ENCODE measurements at regions not wholly inside any gene's neighbourhood (a gene's known extent, or its start where the extent isn't known, plus 50 kb on each side); places are given as distances from the start of the nearest gene placed in this dataset.

DNA sequence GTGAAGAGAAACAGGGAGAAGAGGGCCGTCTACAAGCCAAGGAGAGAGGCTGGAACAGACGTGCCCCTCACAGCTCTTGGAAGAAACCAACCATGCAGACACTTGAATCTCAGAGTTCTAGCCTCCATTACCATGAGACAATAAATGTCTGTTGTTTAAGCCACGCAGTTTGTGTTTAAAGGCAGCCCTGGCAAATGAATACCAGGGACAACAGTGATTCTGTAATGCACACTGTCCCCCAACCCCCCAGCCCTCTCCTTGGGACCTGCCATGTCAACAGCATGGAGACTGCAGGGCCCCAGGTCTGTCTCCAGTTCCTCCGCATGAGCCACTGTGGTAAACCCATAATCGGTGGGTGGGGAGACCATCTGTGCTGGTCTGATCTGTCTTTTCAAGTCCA is 348.0 kb upstream of the KLF3 start:
- Histone ChIP-seq H3K27me3 (ENCODE audit: control insufficient read depth, insufficient read depth, low read length, poor library complexity, severe bottlenecking) (no peaks in the 10 kb centered on the region), H3K27ac (ENCODE audit: low read depth, low read length) (no peak overlapping the region), H3K4me1 (ENCODE audit: control insufficient read depth, insufficient read depth, low read length) (no peaks in the 10 kb centered on the region), H3K36me3 (ENCODE audit: control insufficient read depth, insufficient read depth, low read length) (no peaks in the 10 kb centered on the region), H3K9ac (ENCODE audit: extremely low read depth, low read length, poor library complexity, severe bottlenecking) (no peak overlapping the region), H3K9me3 (ENCODE audit: control insufficient read depth, low read length) (peaks cover 3% of the 10 kb centered on the region), H3K4me3 (ENCODE audit: low read length) (no peak overlapping the region)
- WGBS, 2 experiments (ENCODE audit: insufficient coverage in 1 of 2, insufficient read length in 1 of 2): 89 to 97% methylated on average over 5 of the region's 5 CpGs
- Mint-ChIP-seq H3K27ac (no peak overlapping the region), H3K36me3 (ENCODE audit: low read depth) (no peaks in the 10 kb centered on the region), H3K9me3 (no peaks in the 10 kb centered on the region), H3K27me3 (ENCODE audit: insufficient read depth) (no peaks in the 10 kb centered on the region), H3K4me3 (no peak overlapping the region), H3K4me1 (peaks cover 7% of the 10 kb centered on the region)
- TF ChIP-seq, protein P1, sequence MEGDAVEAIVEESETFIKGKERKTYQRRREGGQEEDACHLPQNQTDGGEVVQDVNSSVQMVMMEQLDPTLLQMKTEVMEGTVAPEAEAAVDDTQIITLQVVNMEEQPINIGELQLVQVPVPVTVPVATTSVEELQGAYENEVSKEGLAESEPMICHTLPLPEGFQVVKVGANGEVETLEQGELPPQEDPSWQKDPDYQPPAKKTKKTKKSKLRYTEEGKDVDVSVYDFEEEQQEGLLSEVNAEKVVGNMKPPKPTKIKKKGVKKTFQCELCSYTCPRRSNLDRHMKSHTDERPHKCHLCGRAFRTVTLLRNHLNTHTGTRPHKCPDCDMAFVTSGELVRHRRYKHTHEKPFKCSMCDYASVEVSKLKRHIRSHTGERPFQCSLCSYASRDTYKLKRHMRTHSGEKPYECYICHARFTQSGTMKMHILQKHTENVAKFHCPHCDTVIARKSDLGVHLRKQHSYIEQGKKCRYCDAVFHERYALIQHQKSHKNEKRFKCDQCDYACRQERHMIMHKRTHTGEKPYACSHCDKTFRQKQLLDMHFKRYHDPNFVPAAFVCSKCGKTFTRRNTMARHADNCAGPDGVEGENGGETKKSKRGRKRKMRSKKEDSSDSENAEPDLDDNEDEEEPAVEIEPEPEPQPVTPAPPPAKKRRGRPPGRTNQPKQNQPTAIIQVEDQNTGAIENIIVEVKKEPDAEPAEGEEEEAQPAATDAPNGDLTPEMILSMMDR (conservative IDR thresholded peaks at IDR 0.05): no peak
- DNase-seq: no peak

GRCh38 chr4:38317041-38317674 is 346.8 kb upstream of the KLF3 start:
- H3K27ac ChIP-seq (ENCODE audit: low read depth, low read length): no peak overlapping the region
- H3K4me1 ChIP-seq (ENCODE audit: control insufficient read depth, insufficient read depth, low read length): no peaks in the 10 kb centered on the region
- DNase-seq: no peak
- Mint-ChIP-seq H3K36me3 (ENCODE audit: low read depth) (no peaks in the 10 kb centered on the region), H3K27me3 (ENCODE audit: insufficient read depth) (no peaks in the 10 kb centered on the region), H3K27ac (no peak overlapping the region), H3K4me1 (peaks cover 7% of the 10 kb centered on the region), H3K4me3 (no peak overlapping the region), H3K9me3 (no peaks in the 10 kb centered on the region)
- TF ChIP-seq, protein P1 (conservative IDR thresholded peaks at IDR 0.05): no peak
- no peaks in the 10 kb centered on the region for H3K27me3 ChIP-seq (ENCODE audit: control insufficient read depth, insufficient read depth, low read length, poor library complexity, severe bottlenecking)
- H3K9ac ChIP-seq (ENCODE audit: extremely low read depth, low read length, poor library complexity, severe bottlenecking): no peak overlapping the region
- H3K9me3 ChIP-seq (ENCODE audit: control insufficient read depth, low read length): peaks cover 2% of the 10 kb centered on the region
- 91 to 96% methylated on average over 3 of the region's 3 CpGs for WGBS, 2 experiments (ENCODE audit: insufficient coverage in 1 of 2, insufficient read length in 1 of 2)
- no peaks in the 10 kb centered on the region for H3K36me3 ChIP-seq (ENCODE audit: control insufficient read depth, insufficient read depth, low read length)
- no peak overlapping the region for H3K4me3 ChIP-seq (ENCODE audit: low read length)

GRCh38 chr4:38318737-38319455 is 345.1 kb upstream of the KLF3 start:
- WGBS, 2 experiments (ENCODE audit: insufficient coverage in 1 of 2, insufficient read length in 1 of 2): 4 to 14% methylated on average over 5 to 19 of the region's 22 CpGs
- H3K4me1 Mint-ChIP-seq: peaks cover 7% of the 10 kb centered on the region
- no peaks in the 10 kb centered on the region for H3K4me1 ChIP-seq (ENCODE audit: control insufficient read depth, insufficient read depth, low read length)
- TF ChIP-seq, protein P1 (conservative IDR thresholded peaks at IDR 0.05): no peak
- H3K4me3 ChIP-seq (ENCODE audit: low read length): peak overlapping the region; percentile 19
- no peaks in the 10 kb centered on the region for H3K27me3 ChIP-seq (ENCODE audit: control insufficient read depth, insufficient read depth, low read length, poor library complexity, severe bottlenecking)
- DNase-seq: peak; percentile 96
- H3K9me3 ChIP-seq (ENCODE audit: control insufficient read depth, low read length): no peaks in the 10 kb centered on the region
- H3K36me3 Mint-ChIP-seq (ENCODE audit: low read depth): no peaks in the 10 kb centered on the region
- no peak overlapping the region for H3K9ac ChIP-seq (ENCODE audit: extremely low read depth, low read length, poor library complexity, severe bottlenecking)
- H3K27me3 Mint-ChIP-seq (ENCODE audit: insufficient read depth): no peaks in the 10 kb centered on the region
- no peak overlapping the region for H3K27ac ChIP-seq (ENCODE audit: low read depth, low read length)
- H3K4me3 Mint-ChIP-seq: peak overlapping the region; percentile 29
- H3K36me3 ChIP-seq (ENCODE audit: control insufficient read depth, insufficient read depth, low read length): no peaks in the 10 kb centered on the region
- no peaks in the 10 kb centered on the region for H3K9me3 Mint-ChIP-seq
- peak overlapping the region; percentile 76 for H3K27ac Mint-ChIP-seq

Measured in endodermal cell (in vitro differentiated cells).